ENCODE measurements at regions not wholly inside any gene's neighbourhood (a gene's known extent, or its start where the extent isn't known, plus 50 kb on each side); places are given as distances from the start of the nearest gene placed in this dataset.

DNA sequence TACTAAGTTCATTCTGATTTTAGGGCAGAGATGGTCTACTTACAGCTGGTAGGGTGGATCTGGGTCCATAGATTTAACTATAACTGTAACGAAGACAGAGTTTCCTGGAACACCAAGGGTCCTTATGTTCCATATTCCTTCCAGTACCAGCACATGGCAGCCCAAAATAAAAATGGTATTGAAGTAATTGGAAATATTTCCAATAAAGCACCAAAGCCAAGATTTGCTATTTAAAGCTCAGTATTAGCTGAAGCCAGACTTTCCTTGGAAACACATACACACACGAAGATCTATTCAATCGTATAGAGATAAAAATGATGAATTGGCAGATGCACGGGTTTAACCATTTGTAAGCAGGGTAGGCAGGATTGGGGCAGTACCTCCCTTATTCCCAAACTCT, 289.1 kb upstream of the SORCS1 start:
- no peak for DNase-seq

DNA sequence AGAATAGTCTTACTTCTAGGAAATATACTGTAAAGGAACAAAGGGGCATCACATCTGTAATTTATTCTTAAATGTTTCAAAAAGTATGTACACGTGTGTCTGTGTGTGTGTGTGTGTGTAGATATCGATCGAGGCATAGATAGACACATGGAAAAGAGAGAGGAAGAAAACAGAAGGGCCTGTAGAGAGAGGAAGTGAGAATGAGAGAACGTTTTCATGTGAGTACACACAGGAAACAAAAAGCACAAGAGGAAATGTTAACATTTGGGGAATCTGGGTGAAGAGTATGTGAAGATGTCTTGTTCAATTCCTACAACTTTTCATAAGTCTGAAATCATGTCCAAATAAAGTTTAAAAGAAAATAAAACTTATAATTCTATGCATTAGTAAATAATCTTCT, 286.5 kb upstream of the SORCS1 start:
- no peak for DNase-seq

DNA sequence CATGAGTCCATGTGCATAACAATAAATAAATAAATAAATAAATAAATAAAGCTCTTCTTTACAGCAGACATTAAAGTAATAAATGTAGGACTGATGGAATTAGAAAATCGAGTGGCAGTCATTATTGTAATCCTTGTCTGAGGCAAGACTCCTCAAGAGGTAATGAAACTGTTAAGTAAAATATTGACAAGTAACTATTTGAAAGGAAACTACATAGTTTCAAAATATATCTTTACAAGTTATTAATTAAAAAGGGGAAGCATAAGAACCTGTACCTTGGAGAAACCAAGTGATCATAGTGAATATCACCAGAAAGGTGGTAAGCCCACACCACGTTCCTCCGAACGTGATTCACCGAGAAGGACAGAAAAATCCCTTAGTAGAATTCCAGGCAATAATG, 285.6 kb upstream of the SORCS1 start:
- no peak for DNase-seq

DNA sequence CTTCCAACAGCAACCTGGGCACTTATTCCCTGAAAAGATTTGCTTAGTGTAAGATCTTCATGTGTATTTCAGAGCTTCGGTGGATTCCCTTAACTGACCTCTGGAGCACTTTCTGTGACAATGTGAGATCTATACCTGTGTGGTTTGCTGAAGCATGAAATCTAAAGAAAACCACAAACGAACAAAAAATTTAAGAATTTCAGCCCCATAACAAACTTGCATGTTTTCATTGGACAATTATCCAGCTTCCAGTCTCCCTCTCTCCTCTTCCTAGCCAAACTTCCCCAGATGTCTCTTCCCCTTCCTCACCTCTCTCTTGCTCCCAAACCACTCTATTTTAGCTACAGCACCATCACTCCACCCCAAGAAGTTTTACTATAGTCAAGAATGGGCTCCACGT, 279.9 kb upstream of the SORCS1 start:
- DNase-seq, result no peak

DNA sequence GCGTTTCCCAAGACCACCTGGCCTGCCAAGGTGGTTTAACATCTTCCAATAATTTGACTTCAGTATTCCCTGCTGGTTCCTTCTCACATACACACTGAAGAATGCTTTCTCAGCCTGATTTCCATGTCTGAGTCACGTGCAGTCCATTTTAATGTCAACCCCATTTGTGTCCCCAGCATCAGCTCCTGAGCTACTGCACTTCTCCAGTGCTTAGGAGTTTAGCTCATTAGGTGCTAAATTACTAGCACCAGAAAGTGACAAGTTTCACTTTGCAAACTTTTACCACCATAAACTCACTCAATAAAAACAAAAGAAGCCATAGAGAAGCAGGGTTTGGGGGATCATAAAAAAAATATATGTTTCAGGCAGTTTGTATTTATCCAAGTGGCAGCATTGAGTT, 279.3 kb upstream of the SORCS1 start:
- no peak for DNase-seq

DNA sequence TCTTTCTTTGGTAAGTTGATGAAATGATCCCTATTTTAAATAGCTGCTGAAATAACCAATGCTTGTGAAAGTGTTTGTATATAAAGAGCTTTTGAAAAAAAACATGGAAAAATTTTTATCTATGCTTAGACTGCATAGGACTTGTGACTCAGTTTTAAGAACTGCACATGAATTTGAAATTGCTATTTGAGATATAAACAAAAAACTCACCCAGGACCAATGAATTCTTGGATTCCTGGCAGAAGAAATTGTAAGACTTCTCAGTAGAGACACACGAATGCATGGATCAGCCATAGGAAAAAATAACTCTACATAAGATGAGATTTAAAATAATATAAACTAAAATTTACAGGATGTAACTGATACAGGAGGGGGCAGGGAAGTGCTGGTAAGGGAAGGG, 278.8 kb upstream of the SORCS1 start:
- no peak for DNase-seq

DNA sequence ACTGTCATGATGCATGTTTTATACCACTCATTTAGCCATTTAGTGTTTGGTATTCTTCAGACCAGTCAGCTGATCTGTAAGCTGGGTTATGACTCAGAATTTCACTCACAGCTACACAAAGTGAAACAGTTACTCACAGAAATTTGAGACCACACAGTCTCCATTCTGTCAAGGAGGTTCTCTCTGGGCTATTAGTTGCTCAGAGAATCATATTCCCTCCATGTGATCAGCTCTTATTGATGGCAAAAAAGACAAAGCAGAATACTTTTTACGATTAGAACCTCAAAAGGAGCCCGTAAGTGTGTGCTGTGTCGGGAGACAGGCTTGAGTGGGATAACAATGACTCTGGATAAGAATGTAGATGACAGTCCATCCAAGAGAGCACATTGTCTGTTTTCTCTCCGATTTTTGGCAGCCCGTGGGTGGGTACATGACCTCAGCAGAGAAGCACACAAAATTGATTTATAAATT, 277.6 kb upstream of the SORCS1 start:
- DNase-seq, result no peak

DNA sequence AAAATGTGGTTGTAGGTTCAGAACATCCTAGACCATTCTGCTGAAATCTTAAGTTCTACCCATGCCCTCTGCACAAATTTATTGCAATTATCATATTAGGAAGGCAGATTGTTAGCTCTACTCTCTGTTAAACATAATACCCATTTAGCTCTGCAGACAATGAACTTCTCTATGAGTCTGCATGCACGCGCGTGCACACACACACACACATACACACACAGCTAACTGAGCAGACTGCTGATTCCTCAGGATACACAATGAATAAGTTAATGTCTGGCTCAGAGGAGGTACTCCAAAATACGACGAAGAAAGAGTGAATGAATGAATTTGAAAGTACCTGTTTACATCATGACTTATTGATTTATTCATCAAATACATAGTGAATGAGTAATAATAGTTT, 276.2 kb upstream of the SORCS1 start:
- no peak for DNase-seq

DNA sequence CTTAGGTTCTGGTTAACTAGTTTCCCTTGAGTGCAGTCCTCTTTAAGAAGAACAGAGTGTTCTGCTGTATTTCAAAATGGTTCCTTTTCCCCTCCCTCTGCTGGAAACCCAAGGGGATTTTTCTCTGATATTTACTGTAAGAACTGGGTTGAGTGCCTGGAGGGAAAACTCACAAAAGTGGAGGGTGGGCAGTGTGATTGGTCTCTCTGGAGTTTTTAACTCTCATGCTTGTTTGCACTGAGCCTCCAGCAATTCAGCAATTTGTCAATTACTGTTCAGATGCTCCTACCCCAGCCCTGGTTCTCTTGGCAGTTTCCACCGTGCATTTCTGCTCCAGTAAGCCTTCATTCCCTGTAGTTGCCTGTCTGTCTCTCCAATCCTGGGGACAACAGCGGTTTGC, 273.4 kb upstream of the SORCS1 start:
- DNase-seq, result no peak

DNA sequence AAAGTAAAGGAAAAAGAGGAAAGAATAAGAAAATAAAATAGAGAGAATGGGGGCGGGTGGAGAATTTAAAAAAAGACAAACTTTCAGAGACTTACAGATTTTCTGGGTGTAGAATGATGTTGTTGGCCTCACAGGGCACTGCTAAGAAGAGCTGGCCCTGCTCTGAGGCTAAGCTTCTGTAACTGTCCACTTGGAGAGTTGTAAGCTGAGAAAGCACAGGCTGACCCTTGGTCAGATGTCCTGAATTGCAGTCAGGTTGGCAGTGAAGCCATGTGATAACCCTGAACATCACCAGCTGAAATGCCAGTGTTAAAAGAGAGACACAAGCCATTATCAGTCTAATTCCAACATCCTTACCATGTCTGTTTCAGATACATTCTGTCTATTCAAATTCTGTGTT, 272.1 kb upstream of the SORCS1 start:
- DNase-seq, result no peak

DNA sequence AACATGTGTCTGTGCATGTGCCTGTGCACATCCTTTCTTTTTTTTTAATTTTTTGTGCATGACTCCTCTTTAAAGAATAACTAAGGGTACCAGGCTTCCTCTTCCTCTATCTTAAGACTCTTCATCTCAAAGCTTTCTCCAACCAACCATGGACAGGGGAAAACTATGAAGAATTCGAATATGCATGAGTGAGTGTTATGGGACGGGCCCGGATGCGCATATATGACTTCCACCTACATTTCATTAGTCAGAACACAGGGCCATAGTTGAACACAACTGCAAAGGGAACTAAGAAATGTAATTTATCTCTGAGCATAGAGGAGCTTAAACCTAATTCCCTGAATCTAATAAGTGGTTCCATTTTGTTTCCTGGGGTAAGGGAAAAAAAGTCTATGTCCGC, 270.3 kb upstream of the SORCS1 start:
- DNase-seq, result no peak

DNA sequence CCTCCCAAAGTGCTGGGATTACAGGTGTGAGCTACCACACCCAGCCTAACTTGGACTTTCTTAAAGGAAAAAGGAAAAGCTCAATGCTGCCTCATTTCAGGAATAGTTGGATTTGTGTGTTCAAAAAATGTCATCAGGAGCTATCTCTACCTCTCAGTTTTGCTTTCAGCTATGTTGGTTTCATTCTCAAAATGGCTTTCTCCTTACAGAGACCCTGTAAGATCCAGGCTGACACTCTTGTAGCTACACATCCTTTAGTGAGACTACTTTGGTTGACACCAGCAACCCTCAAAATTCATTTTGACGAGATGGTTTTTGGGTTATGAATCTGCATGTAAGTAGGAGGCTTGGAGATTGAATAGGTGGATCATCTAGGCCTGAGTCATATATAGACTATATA, 269.7 kb upstream of the SORCS1 start:
- DNase-seq, result no peak

DNA sequence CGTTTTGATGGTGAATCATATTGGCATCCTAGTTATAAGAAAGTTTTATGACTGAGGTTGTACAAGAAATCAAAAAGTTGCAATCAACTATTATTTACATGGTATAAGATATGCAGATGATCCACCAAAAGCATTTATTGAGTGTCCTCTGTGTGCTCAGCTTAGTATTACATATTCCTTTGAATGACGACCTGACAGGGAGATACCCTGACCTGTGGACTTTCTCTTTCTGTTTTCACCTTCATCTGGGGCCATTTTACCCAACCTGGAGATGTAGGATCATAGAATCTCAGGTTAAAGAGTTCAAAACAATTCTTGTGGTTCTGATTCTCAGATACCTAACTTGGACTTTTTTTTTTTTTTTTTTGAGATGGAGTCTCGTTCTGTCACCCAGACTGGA, 269.1 kb upstream of the SORCS1 start:
- no peak for DNase-seq

DNA sequence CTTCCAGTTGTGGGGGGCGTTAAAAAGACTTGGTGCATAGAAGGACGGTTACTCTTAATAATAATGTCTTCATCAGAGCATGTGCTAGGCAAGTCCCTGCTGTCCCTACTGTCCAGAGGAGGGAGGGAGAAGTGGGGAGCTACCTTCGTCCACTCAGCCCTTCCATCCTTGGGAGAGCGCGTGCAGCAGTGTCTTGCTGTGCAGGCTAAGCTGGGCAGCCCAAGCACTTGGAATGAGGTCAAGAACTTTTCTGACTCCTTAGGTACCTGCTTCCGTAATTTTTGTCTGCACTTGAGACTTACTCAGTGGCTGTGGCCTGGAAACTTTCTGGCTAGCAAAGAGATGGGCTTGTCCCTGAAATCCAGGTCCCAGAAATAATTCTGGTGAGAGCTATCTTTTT, 265.9 kb upstream of the SORCS1 start:
- no peak for DNase-seq

DNA sequence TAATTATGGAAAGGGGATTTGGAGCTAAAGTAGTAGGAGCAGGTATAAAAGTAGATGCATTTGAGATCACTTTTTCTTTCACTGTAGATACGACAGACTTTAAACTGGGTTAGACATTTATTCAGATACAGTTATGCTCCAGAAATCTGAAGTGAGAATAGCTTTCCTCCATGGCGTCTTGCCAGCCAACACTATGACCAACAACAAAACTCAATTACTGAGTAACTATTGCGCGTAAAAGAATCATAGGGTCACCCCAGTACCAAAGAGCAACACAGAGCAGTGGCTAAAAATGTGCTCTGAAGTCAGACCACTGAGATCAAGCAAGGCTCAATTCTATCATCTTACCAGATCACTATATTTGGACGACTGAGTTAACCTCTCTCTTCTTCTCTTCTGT, 262.5 kb upstream of the SORCS1 start:
- DNase-seq, result no peak

DNA sequence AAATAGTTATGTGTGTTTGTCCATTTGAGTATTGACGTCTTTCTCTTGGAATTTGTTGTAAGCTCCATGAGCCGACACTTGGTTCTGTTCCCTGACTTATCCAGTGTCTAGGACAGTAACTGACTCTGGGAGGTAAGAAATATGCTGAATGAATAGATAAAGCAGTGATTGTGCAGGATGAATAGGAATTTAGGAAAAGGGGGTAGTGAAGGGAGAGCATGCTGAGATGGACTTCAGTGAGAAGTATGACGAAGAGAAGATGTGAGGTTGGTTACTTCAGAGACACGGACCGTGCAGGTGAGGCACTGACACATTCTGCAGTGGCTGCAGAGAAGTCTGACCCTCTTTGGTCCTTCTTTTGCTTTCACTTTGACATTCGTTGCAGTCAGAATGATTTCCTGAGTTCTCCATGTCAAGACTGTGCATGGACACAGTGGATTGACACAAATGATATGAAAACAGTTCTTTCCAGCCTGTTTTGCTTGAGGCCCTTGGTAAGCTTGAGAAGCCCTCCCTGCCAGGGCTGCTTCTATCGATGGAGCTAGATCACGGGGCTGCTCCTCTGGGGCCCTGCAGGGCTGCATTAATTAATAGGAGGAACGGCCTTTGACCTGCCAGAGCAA, 261.5 kb upstream of the SORCS1 start:
- DNase-seq, result no peak

DNA sequence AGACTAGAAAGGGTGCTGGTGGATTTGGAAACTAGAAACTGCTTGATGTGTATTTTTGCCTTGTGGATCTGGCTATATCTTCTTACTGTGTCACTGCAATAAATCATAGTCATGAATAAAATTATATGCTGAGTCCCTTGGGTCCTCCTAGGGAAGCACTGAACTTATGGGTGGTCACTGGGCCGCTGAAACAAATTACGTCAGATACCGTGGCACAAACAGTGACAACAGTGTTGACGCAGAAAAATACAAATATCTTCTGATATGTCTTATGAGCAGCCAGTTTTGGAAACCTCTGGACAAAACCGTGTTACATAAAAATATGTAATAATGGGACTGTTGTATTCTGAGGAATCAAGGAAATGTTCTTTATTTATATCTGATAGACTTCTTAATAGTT, 260.1 kb upstream of the SORCS1 start:
- DNase-seq, result no peak

DNA sequence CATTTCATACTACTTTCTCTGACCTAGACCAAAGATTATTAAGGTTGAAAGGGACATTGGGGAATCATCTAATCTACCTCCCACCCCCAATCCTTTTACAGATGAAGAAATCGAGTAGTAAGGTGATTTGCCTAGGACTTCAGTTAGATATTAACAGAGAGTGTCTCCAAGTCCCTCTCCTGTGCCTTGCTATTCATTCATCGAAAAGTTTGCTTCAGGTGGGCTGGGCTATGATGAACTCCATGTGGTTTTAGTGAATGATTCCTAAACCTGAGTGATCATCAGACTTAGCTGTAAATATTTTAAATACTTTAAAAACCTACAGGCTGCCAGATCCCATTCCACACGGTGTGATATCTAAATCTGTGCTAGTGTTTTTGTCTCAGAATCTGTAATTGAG, 259.4 kb upstream of the SORCS1 start:
- DNase-seq, result no peak

DNA sequence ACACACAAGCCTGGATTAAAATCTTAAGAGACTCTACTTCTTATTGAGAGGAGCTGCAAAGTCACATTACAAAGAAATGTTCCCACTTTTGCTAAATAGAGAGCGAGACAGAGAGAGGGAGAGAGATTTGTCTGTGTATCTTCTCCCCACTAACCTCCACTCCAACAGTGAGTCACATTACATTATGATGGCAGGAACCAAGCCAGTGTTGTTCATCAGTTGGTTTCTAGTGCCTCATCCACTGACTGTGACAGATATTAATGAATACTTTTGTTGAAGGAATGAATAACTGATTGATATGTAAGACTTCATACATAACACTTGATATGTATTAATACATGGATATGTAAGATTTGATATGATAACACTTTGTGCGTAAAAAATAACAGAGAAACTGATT, 258.2 kb upstream of the SORCS1 start:
- no peak for DNase-seq

DNA sequence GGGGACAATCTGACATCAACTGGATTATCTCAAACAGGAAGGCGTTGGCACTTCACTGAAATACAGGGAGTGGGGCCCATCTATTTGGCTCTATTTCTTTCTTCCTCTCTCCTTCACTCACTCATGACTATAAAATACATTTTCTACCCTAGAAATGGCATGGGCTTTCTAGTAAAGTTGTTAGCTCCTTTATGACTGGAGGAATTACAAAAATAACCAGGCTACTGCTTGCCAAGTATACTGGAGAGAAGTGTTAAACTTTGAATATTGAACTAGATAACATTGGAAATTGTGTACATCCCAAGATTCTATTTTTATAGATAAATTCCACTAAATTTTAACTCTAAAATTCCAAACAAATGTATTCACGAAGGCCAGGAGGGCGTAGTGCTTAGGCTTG, 255.7 kb upstream of the SORCS1 start:
- DNase-seq, result no peak

DNA sequence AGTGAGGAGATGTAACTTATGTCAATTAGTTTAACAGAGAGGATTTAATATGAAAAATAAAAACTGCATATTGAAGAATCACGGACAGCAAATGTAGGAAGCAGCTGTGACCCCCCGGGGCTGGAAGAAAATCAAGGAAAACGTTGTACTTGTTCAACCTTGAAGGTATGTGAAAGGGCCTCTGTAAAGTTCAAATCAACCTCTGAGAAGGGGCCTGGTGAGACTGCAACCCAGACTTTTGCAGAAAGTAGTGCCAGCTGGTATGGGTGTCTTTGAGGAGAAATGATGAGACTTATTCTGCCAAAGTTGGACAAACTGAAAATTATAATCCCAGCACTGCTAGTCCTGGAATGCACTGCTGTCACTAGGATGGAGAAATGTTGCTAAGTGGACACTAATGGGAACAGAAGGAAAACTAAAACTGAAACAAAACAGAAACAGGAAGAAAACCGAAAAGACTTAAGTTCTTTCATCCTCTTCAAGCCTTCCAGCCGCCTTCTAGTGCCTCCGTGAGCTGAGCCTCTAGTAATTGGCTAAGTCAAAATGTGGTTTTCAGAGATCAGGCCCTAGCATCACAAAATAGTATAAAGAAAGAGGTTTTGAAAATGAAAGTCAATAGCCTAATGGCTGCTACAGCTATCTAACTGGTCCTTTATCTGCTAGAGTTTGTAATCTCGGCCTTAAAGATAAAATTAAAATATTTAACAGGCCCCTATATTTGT, 253.7 kb upstream of the SORCS1 start:
- no peak for DNase-seq

DNA sequence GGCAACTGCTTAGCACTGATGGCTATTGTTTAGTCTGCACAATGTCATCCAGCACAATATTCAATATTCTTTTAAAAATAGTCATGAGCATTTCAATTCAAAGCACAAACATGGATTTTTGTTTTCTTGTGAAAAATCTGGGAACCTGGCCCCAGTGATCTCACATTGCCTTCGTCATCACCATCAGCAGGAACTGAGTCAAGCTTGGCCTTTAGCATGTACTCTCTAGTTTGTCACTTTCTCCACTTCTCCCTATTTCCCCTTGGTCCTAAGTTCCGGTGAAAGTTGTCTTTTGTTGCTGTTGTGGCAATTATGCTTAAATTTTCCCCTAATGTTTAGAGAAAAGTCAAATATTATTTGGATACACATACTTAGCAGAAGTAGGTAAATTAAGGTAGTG, 252.9 kb upstream of the SORCS1 start:
- no peak for DNase-seq

DNA sequence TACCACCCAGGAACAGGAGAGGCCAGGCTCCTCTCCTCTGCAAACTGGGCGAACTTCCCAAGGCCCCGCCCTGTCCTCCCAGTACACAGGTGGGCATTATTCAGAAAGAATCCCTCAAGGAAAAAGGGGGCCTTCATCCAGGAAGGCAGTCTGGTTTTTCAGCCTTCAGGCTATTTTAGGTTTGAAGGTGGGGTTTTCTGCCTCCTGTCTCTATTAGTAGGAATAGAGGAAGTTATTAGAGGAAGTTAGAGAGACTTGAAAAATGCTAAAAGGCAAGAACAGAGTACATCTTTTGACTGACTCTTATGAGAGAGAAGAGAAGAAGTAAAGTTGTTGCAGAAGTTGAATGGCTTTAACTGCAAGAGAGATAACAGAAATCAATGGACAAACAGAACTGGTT, 250.9 kb upstream of the SORCS1 start:
- DNase-seq, result no peak

DNA sequence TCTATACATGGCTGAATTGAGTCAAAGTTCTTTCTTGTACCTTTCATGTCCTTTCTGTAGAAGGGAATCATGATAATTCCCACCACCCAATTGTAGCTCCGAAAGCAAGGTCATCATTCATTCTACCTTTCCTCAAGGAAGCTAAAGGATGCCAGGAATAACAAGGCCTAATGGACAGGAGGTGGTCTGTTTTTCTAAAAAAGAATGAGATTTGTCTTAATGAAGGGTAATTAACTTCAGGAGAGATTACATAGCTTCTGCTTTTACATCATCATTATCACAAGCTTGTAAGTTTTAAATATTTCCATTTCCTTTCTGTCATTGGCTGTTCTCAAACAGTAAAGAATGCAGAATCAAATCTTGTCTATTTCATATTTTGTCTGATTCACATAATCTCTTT, 249.5 kb upstream of the SORCS1 start:
- DNase-seq, result no peak

DNA sequence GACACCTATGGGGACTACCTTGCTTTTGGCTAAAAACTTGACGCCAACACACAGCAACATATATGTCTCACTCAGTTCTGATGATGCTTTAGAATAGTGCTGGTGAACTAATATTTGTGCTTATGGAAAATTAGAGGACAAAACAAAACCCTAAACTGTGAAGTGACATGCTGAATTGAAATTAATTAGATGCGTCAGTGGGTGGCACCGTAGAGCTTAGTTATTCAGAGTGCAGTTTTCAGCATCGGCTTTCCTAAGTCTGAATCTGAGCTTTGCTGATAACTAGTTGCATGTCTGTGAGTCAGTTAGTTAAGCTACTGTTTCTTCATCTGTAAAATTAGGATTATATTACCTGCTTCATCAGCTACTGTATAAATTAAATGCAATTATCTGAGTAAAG, 245.0 kb upstream of the SORCS1 start:
- peak; percentile 4 for DNase-seq
